Activated naive CD8-positive, alpha-beta T cell treated with anti-CD3 and anti-CD28 coated beads, Interleukin-2, amount 50 U/mL, for 24 hours (primary cell): ENCODE measurements at regions not wholly inside any gene's neighbourhood (a gene's known extent, or its start where the extent isn't known, plus 50 kb on each side); places are given as distances from the start of the nearest gene placed in this dataset.
"Not testable (repeated sequence)": the region's sequence is repeated elsewhere in the genome, so short reads cannot be mapped to it uniquely, and the experiment has no call there.

ENCODE experiments used
- ATAC-seq: fragments of 150-1000 bp; cut with Tn5 transposase; one replicate; pipeline ENCODE4 v1.10.0; 2021
- DNase-seq: peaks from one replicate; pipeline ENCODE4 v3.0.0; 2021
- H3K27ac Mint-ChIP-seq: one replicate; pipeline ENCODE4 v1.8.0; 2021; ENCODE audit warnings: mild to moderate bottlenecking, mixed read lengths
- H3K27me3 Mint-ChIP-seq: one replicate; pipeline ENCODE4 v1.8.0; 2021; ENCODE audit warnings: mixed read lengths
- H3K36me3 Mint-ChIP-seq: one replicate; pipeline ENCODE4 v1.8.0; 2021; ENCODE audit warnings: low read depth, mixed read lengths
- H3K4me1 Mint-ChIP-seq: one replicate; pipeline ENCODE4 v1.8.0; 2021; ENCODE audit warnings: mixed read lengths
- H3K4me3 Mint-ChIP-seq: one replicate; pipeline ENCODE4 v1.8.0; 2021; ENCODE audit warnings: mild to moderate bottlenecking, moderate library complexity, mixed read lengths
- H3K9me3 Mint-ChIP-seq: one replicate; pipeline ENCODE4 v1.8.0; 2021; ENCODE audit warnings: mixed read lengths

- not testable (repeated sequence) for H3K9me3 Mint-ChIP-seq, H3K27me3 Mint-ChIP-seq, H3K4me1 Mint-ChIP-seq, H3K27ac Mint-ChIP-seq, DNase-seq, H3K36me3 Mint-ChIP-seq, ATAC-seq, H3K4me3 Mint-ChIP-seq
These were observed 297.8 kb downstream of the POTED start for GRCh38 chr21:13907385-13907784.

GRCh38 chr21:13896596-13897247, 287.1 kb downstream of the POTED start:
- H3K9me3 Mint-ChIP-seq, H3K36me3 Mint-ChIP-seq, ATAC-seq, H3K4me1 Mint-ChIP-seq, DNase-seq, H3K4me3 Mint-ChIP-seq, H3K27ac Mint-ChIP-seq, H3K27me3 Mint-ChIP-seq: not testable (repeated sequence)

- H3K27ac Mint-ChIP-seq, ATAC-seq, H3K27me3 Mint-ChIP-seq, H3K4me3 Mint-ChIP-seq, DNase-seq, H3K36me3 Mint-ChIP-seq, H3K4me1 Mint-ChIP-seq, H3K9me3 Mint-ChIP-seq: not testable (repeated sequence)
These were observed 284.0 kb downstream of the POTED start for GRCh38 chr21:13893617-13894016.

GRCh38 chr21:13893025-13893424, 283.4 kb downstream of the POTED start:
- not testable (repeated sequence) for H3K36me3 Mint-ChIP-seq, H3K4me3 Mint-ChIP-seq, DNase-seq, ATAC-seq, H3K27ac Mint-ChIP-seq, H3K4me1 Mint-ChIP-seq, H3K9me3 Mint-ChIP-seq, H3K27me3 Mint-ChIP-seq

GRCh38 chr21:13892146-13892751, 282.7 kb downstream of the POTED start:
- H3K9me3 Mint-ChIP-seq, ATAC-seq, H3K27me3 Mint-ChIP-seq, H3K4me3 Mint-ChIP-seq, H3K4me1 Mint-ChIP-seq, H3K27ac Mint-ChIP-seq, DNase-seq, H3K36me3 Mint-ChIP-seq: not testable (repeated sequence)

- not testable (repeated sequence) for DNase-seq, H3K4me1 Mint-ChIP-seq, H3K4me3 Mint-ChIP-seq, ATAC-seq, H3K36me3 Mint-ChIP-seq, H3K27me3 Mint-ChIP-seq, H3K27ac Mint-ChIP-seq, H3K9me3 Mint-ChIP-seq
These were observed 279.6 kb downstream of the POTED start for GRCh38 chr21:13889176-13889575.

GRCh38 chr21:13883641-13884395, 274.2 kb downstream of the POTED start:
- H3K27me3 Mint-ChIP-seq, H3K36me3 Mint-ChIP-seq, H3K4me3 Mint-ChIP-seq, DNase-seq, H3K4me1 Mint-ChIP-seq, ATAC-seq, H3K9me3 Mint-ChIP-seq, H3K27ac Mint-ChIP-seq: not testable (repeated sequence)

GRCh38 chr21:13877503-13877902, 267.9 kb downstream of the POTED start:
- not testable (repeated sequence) for DNase-seq, ATAC-seq

GRCh38 chr21:13876999-13877398, 267.4 kb downstream of the POTED start:
- not testable (repeated sequence) for DNase-seq, H3K4me3 Mint-ChIP-seq, ATAC-seq, H3K9me3 Mint-ChIP-seq, H3K4me1 Mint-ChIP-seq, H3K27ac Mint-ChIP-seq, H3K27me3 Mint-ChIP-seq, H3K36me3 Mint-ChIP-seq

More at GRCh38 chr21:13877503-13877902, 267.9 kb downstream of the POTED start:
- H3K27ac Mint-ChIP-seq, H3K36me3 Mint-ChIP-seq, H3K9me3 Mint-ChIP-seq, H3K4me1 Mint-ChIP-seq, H3K27me3 Mint-ChIP-seq, H3K4me3 Mint-ChIP-seq: not testable (repeated sequence)

- not testable (repeated sequence) for DNase-seq, H3K9me3 Mint-ChIP-seq, ATAC-seq, H3K27me3 Mint-ChIP-seq, H3K36me3 Mint-ChIP-seq, H3K27ac Mint-ChIP-seq, H3K4me1 Mint-ChIP-seq, H3K4me3 Mint-ChIP-seq
These were observed 264.4 kb downstream of the POTED start for GRCh38 chr21:13874001-13874400.

- ATAC-seq: no peak
- Mint-ChIP-seq H3K9me3 (peaks cover 4% of the 10 kb centered on the region), H3K36me3 (no peaks in the 10 kb centered on the region), H3K27ac (no peak overlapping the region), H3K4me3 (no peak overlapping the region), H3K4me1 (no peaks in the 10 kb centered on the region), H3K27me3 (no peaks in the 10 kb centered on the region)
- no peak for DNase-seq
These were observed 245.1 kb downstream of the POTED start for GRCh38 chr21:13854638-13855037.

- H3K27ac Mint-ChIP-seq, DNase-seq, H3K27me3 Mint-ChIP-seq, H3K4me1 Mint-ChIP-seq, ATAC-seq, H3K4me3 Mint-ChIP-seq, H3K36me3 Mint-ChIP-seq, H3K9me3 Mint-ChIP-seq: not testable (repeated sequence)
These were observed 241.2 kb downstream of the POTED start for GRCh38 chr21:13850808-13851207.

- not testable (repeated sequence) for H3K4me1 Mint-ChIP-seq, H3K4me3 Mint-ChIP-seq, H3K27ac Mint-ChIP-seq, H3K27me3 Mint-ChIP-seq, ATAC-seq, H3K9me3 Mint-ChIP-seq, DNase-seq, H3K36me3 Mint-ChIP-seq
These were observed 239.9 kb downstream of the POTED start for GRCh38 chr21:13849489-13849888.

- H3K36me3 Mint-ChIP-seq, H3K4me3 Mint-ChIP-seq, H3K27me3 Mint-ChIP-seq, H3K4me1 Mint-ChIP-seq, DNase-seq, H3K9me3 Mint-ChIP-seq, ATAC-seq, H3K27ac Mint-ChIP-seq: not testable (repeated sequence)
These were observed 237.1 kb downstream of the POTED start for GRCh38 chr21:13846718-13847117.

- H3K36me3 Mint-ChIP-seq, ATAC-seq, H3K27ac Mint-ChIP-seq: not testable (repeated sequence)
These were observed 235.0 kb downstream of the POTED start for GRCh38 chr21:13844574-13844973.

More at GRCh38 chr21:13844574-13844973, 235.0 kb downstream of the POTED start:
- not testable (repeated sequence) for H3K4me3 Mint-ChIP-seq, H3K4me1 Mint-ChIP-seq, H3K27me3 Mint-ChIP-seq, DNase-seq
- peaks cover 10% of the 10 kb centered on the region for H3K9me3 Mint-ChIP-seq
